ENCODE measurements at regions not wholly inside any gene's neighbourhood (a gene's known extent, or its start where the extent isn't known, plus 50 kb on each side); places are given as distances from the start of the nearest gene placed in this dataset.
"Not testable (repeated sequence)": the region's sequence is repeated elsewhere in the genome, so short reads cannot be mapped to it uniquely, and the experiment has no call there.

GRCh38 chr15:77940381-77940947 lies 137.0 kb downstream of the TBC1D2B start:
- Histone ChIP-seq H3K4me3 (ENCODE audit: low read length) (no peak overlapping the region), H3K36me3 (replicated peaks; ENCODE audit: insufficient read depth, low read length) (no peaks in the 10 kb centered on the region), H3F3A (ENCODE audit: insufficient read depth, low read length) (no peaks in the 10 kb centered on the region), H2AFZ (ENCODE audit: low read length) (no peak overlapping the region), H3K9me3 (replicated peaks; ENCODE audit: insufficient read depth, low read length) (no peaks in the 10 kb centered on the region), H3K9me2 (replicated peaks; ENCODE audit: insufficient read depth, low read length) (no peaks in the 10 kb centered on the region), H3K4me2 (ENCODE audit: low read depth, low read length) (no peak overlapping the region), H3K27me3 (replicated peaks; ENCODE audit: insufficient read depth, low read length) (peaks cover 6% of the 10 kb centered on the region; the same call in 1 of the 2 replicates), H3K4me1 (ENCODE audit: low read length) (no peaks in the 10 kb centered on the region), H3K9ac (ENCODE audit: low read length) (no peak overlapping the region), H4K20me1 (ENCODE audit: insufficient read depth, low read length) (no peaks in the 10 kb centered on the region), H3K27ac (ENCODE audit: low read length) (no peak overlapping the region), H3K79me2 (ENCODE audit: low read length) (no peaks in the 10 kb centered on the region)
- no peak for DNase-seq
- TF ChIP-seq CTCF (IDR thresholded peaks at IDR 0.05; ENCODE audit: low read length): no peak
- no peak for TF ChIP-seq EZH2 (optimal IDR thresholded peaks at IDR 0.05; ENCODE audit: low read depth, low read length)
- no peak for TF ChIP-seq EZH2phosphoT487 (IDR thresholded peaks at IDR 0.05; ENCODE audit: low read length)

GRCh38 chr15:77939851-77940250 lies 137.7 kb downstream of the TBC1D2B start:
- Histone ChIP-seq H3K79me2 (ENCODE audit: low read length) (no peaks in the 10 kb centered on the region), H3K9me2 (replicated peaks; ENCODE audit: insufficient read depth, low read length) (no peaks in the 10 kb centered on the region), H3F3A (ENCODE audit: insufficient read depth, low read length) (no peaks in the 10 kb centered on the region), H3K27ac (ENCODE audit: low read length) (no peak overlapping the region), H3K4me2 (ENCODE audit: low read depth, low read length) (no peak overlapping the region), H3K27me3 (replicated peaks; ENCODE audit: insufficient read depth, low read length) (0 out of 2 replicates have a peak, but pooled peaks cover under 1% of the 10 kb centered on the region), H3K4me1 (ENCODE audit: low read length) (no peaks in the 10 kb centered on the region), H3K36me3 (replicated peaks; ENCODE audit: insufficient read depth, low read length) (no peaks in the 10 kb centered on the region), H2AFZ (ENCODE audit: low read length) (no peak overlapping the region), H4K20me1 (ENCODE audit: insufficient read depth, low read length) (no peaks in the 10 kb centered on the region), H3K9ac (ENCODE audit: low read length) (no peak overlapping the region), H3K4me3 (ENCODE audit: low read length) (no peak overlapping the region), H3K9me3 (replicated peaks; ENCODE audit: insufficient read depth, low read length) (no peaks in the 10 kb centered on the region)
- no peak for TF ChIP-seq EZH2phosphoT487 (IDR thresholded peaks at IDR 0.05; ENCODE audit: low read length)
- no peak for DNase-seq

GRCh38 chr15:77939026-77939425 lies 138.5 kb downstream of the TBC1D2B start:
- not testable (repeated sequence) for H3K79me2 ChIP-seq (ENCODE audit: low read length); H3K27ac ChIP-seq (ENCODE audit: low read length); H2AFZ ChIP-seq (ENCODE audit: low read length); H3K36me3 ChIP-seq (replicated peaks; ENCODE audit: insufficient read depth, low read length); H3K27me3 ChIP-seq (replicated peaks; ENCODE audit: insufficient read depth, low read length); H3F3A ChIP-seq (ENCODE audit: insufficient read depth, low read length); H3K9me2 ChIP-seq (replicated peaks; ENCODE audit: insufficient read depth, low read length); H3K4me1 ChIP-seq (ENCODE audit: low read length); H3K4me2 ChIP-seq (ENCODE audit: low read depth, low read length); H3K9me3 ChIP-seq (replicated peaks; ENCODE audit: insufficient read depth, low read length); DNase-seq; H3K4me3 ChIP-seq (ENCODE audit: low read length); H4K20me1 ChIP-seq (ENCODE audit: insufficient read depth, low read length); H3K9ac ChIP-seq (ENCODE audit: low read length)

GRCh38 chr15:77938546-77938945 lies 139.0 kb downstream of the TBC1D2B start:
- H3K9me2 ChIP-seq (replicated peaks; ENCODE audit: insufficient read depth, low read length); H3K79me2 ChIP-seq (ENCODE audit: low read length); DNase-seq; H3K9me3 ChIP-seq (replicated peaks; ENCODE audit: insufficient read depth, low read length); H3K27ac ChIP-seq (ENCODE audit: low read length); H4K20me1 ChIP-seq (ENCODE audit: insufficient read depth, low read length); H3F3A ChIP-seq (ENCODE audit: insufficient read depth, low read length); H3K4me2 ChIP-seq (ENCODE audit: low read depth, low read length); H3K9ac ChIP-seq (ENCODE audit: low read length); H2AFZ ChIP-seq (ENCODE audit: low read length); H3K4me1 ChIP-seq (ENCODE audit: low read length); H3K27me3 ChIP-seq (replicated peaks; ENCODE audit: insufficient read depth, low read length); H3K36me3 ChIP-seq (replicated peaks; ENCODE audit: insufficient read depth, low read length); H3K4me3 ChIP-seq (ENCODE audit: low read length): not testable (repeated sequence)

- not testable (repeated sequence) for H3K9ac ChIP-seq (ENCODE audit: low read length); H3K36me3 ChIP-seq (replicated peaks; ENCODE audit: insufficient read depth, low read length); H3F3A ChIP-seq (ENCODE audit: insufficient read depth, low read length); H4K20me1 ChIP-seq (ENCODE audit: insufficient read depth, low read length); H3K4me3 ChIP-seq (ENCODE audit: low read length); H3K27me3 ChIP-seq (replicated peaks; ENCODE audit: insufficient read depth, low read length); H3K4me2 ChIP-seq (ENCODE audit: low read depth, low read length); H3K27ac ChIP-seq (ENCODE audit: low read length); H3K9me2 ChIP-seq (replicated peaks; ENCODE audit: insufficient read depth, low read length); H3K4me1 ChIP-seq (ENCODE audit: low read length); DNase-seq; H2AFZ ChIP-seq (ENCODE audit: low read length); H3K9me3 ChIP-seq (replicated peaks; ENCODE audit: insufficient read depth, low read length); H3K79me2 ChIP-seq (ENCODE audit: low read length)
Observed at GRCh38 chr15:77936567-77936966, 140.9 kb downstream of the TBC1D2B start.

GRCh38 chr15:77934516-77934915 lies 143.0 kb downstream of the TBC1D2B start:
- DNase-seq; H4K20me1 ChIP-seq (ENCODE audit: insufficient read depth, low read length); H3K27me3 ChIP-seq (replicated peaks; ENCODE audit: insufficient read depth, low read length); H2AFZ ChIP-seq (ENCODE audit: low read length); H3K36me3 ChIP-seq (replicated peaks; ENCODE audit: insufficient read depth, low read length); H3K27ac ChIP-seq (ENCODE audit: low read length); H3K4me2 ChIP-seq (ENCODE audit: low read depth, low read length); H3F3A ChIP-seq (ENCODE audit: insufficient read depth, low read length); H3K9me3 ChIP-seq (replicated peaks; ENCODE audit: insufficient read depth, low read length); H3K9me2 ChIP-seq (replicated peaks; ENCODE audit: insufficient read depth, low read length); H3K4me3 ChIP-seq (ENCODE audit: low read length); H3K9ac ChIP-seq (ENCODE audit: low read length); H3K4me1 ChIP-seq (ENCODE audit: low read length); H3K79me2 ChIP-seq (ENCODE audit: low read length): not testable (repeated sequence)

GRCh38 chr15:77930907-77931306 lies 146.6 kb downstream of the TBC1D2B start:
- H3K9me2 ChIP-seq (replicated peaks; ENCODE audit: insufficient read depth, low read length); H3K4me1 ChIP-seq (ENCODE audit: low read length); H3K27ac ChIP-seq (ENCODE audit: low read length); H3K4me2 ChIP-seq (ENCODE audit: low read depth, low read length); H3K9ac ChIP-seq (ENCODE audit: low read length); H3F3A ChIP-seq (ENCODE audit: insufficient read depth, low read length); H4K20me1 ChIP-seq (ENCODE audit: insufficient read depth, low read length); DNase-seq; H3K4me3 ChIP-seq (ENCODE audit: low read length); H3K79me2 ChIP-seq (ENCODE audit: low read length); H2AFZ ChIP-seq (ENCODE audit: low read length); H3K27me3 ChIP-seq (replicated peaks; ENCODE audit: insufficient read depth, low read length); H3K9me3 ChIP-seq (replicated peaks; ENCODE audit: insufficient read depth, low read length); H3K36me3 ChIP-seq (replicated peaks; ENCODE audit: insufficient read depth, low read length): not testable (repeated sequence)

All from MM.1S (cell line).